H9 (cell line): ENCODE measurements at regions not wholly inside any gene's neighbourhood (a gene's known extent, or its start where the extent isn't known, plus 50 kb on each side); places are given as distances from the start of the nearest gene placed in this dataset.

Experiments used
- DNase-seq: peaks from one replicate; pipeline ENCODE4 v3.0.0-alpha.2; 2017
- H2AFZ ChIP-seq: one replicate; pipeline ENCODE4 v1.6.1; 2013; ENCODE audit warnings: mild to moderate bottlenecking, low read length, control low read depth, moderate library complexity
- H2AK5ac ChIP-seq: 2 replicates; pipeline ENCODE4 v1.6.1; 2013; ENCODE audit warnings: low read length, control low read depth, mixed read lengths; ENCODE audit not compliant: insufficient read length
- H2BK120ac ChIP-seq: one replicate; pipeline ENCODE4 v1.6.1; 2013; ENCODE audit warnings: low read depth, mild to moderate bottlenecking, low read length, control low read depth, inconsistent platforms; ENCODE audit not compliant: poor library complexity, severe bottlenecking
- H2BK12ac ChIP-seq: 2 replicates; pipeline ENCODE4 v1.6.1; 2013; ENCODE audit warnings: low read length, control low read depth, mixed read lengths, low read depth; ENCODE audit not compliant: insufficient read length
- H2BK15ac ChIP-seq: 2 replicates; pipeline ENCODE4 v1.6.1; 2013; ENCODE audit warnings: low read depth, low read length, control low read depth
- H2BK20ac ChIP-seq: one replicate; pipeline ENCODE4 v1.6.1; 2013; ENCODE audit warnings: low read depth, mild to moderate bottlenecking, low read length, control low read depth, inconsistent platforms; ENCODE audit not compliant: poor library complexity, severe bottlenecking
- H2BK5ac ChIP-seq: 2 replicates; pipeline ENCODE4 v1.6.1; 2013; ENCODE audit warnings: low read length, control low read depth, mixed read lengths; ENCODE audit not compliant: insufficient read length
- H3K14ac ChIP-seq: 2 replicates; pipeline ENCODE4 v1.6.1; 2013; ENCODE audit warnings: low read length, control low read depth; ENCODE audit not compliant: insufficient read depth
- H3K18ac ChIP-seq: 2 replicates; pipeline ENCODE4 v1.6.1; 2013; ENCODE audit warnings: low read depth, mild to moderate bottlenecking, mixed read lengths, low read length, control low read depth; ENCODE audit not compliant: insufficient read length
- H3K23ac ChIP-seq: 2 replicates; pipeline ENCODE4 v1.6.1; 2013; ENCODE audit warnings: low read length, control low read depth, mixed read lengths, low read depth; ENCODE audit not compliant: insufficient read length
- H3K23me2 ChIP-seq: 2 replicates; pipeline ENCODE4 v1.6.1; 2013; ENCODE audit warnings: low read depth, mild to moderate bottlenecking, mixed read lengths, low read length, control low read depth; ENCODE audit not compliant: insufficient read length, poor library complexity, severe bottlenecking
- H3K27ac ChIP-seq: 2 replicates; pipeline ENCODE4 v1.5.1; 2013; ENCODE audit warnings: low read length, control low read depth, mixed read lengths, low read depth; ENCODE audit not compliant: insufficient read length
- H3K27me3 ChIP-seq: 2 replicates; pipeline ENCODE4 v1.6.1; 2013; ENCODE audit warnings: low read length, control low read depth, inconsistent platforms; ENCODE audit not compliant: insufficient read depth
- H3K4ac ChIP-seq: 2 replicates; pipeline ENCODE4 v1.6.1; 2013; ENCODE audit warnings: low read depth, mild to moderate bottlenecking, control low read depth, inconsistent platforms, low read length, moderate library complexity
- H3K4me1 ChIP-seq: 2 replicates; pipeline ENCODE4 v1.6.1; 2013; ENCODE audit warnings: low read length, control low read depth, inconsistent platforms; ENCODE audit not compliant: insufficient read depth
- H3K4me2 ChIP-seq: 2 replicates; pipeline ENCODE4 v1.6.1; 2013; ENCODE audit warnings: low read length, control low read depth, mixed read lengths; ENCODE audit not compliant: insufficient read length, insufficient read depth
- H3K56ac ChIP-seq: 2 replicates; pipeline ENCODE4 v1.6.1; 2013; ENCODE audit warnings: low read depth, mild to moderate bottlenecking, mixed read lengths, low read length, control low read depth; ENCODE audit not compliant: insufficient read length
- H3K79me1 ChIP-seq: 2 replicates; pipeline ENCODE4 v1.6.1; 2013; ENCODE audit warnings: low read depth, mild to moderate bottlenecking, moderate library complexity, low read length, control low read depth, inconsistent platforms; ENCODE audit not compliant: insufficient read depth, poor library complexity, severe bottlenecking
- H3K79me2 ChIP-seq: 2 replicates; pipeline ENCODE4 v1.6.1; 2013; ENCODE audit warnings: low read length, control low read depth, inconsistent platforms; ENCODE audit not compliant: insufficient read depth
- H3K9ac ChIP-seq: 2 replicates; pipeline ENCODE4 v1.6.1; 2013; ENCODE audit warnings: low read length, control low read depth, mixed read lengths; ENCODE audit not compliant: insufficient read length; ENCODE audit errors: extremely low read depth
- H3K9me3 ChIP-seq: one replicate; pipeline ENCODE4 v1.6.1; 2013; ENCODE audit warnings: low read depth, low read length, inconsistent platforms; ENCODE audit not compliant: control insufficient read depth
- H3T11ph ChIP-seq: one replicate; pipeline ENCODE4 v1.6.1; 2013; ENCODE audit warnings: mild to moderate bottlenecking, low read length, control low read depth, inconsistent platforms
- H4K20me1 ChIP-seq: one replicate; pipeline ENCODE4 v1.6.1; 2013; ENCODE audit not compliant: control insufficient read depth, insufficient read length, insufficient read depth
- H4K5ac ChIP-seq: 2 replicates; pipeline ENCODE4 v1.6.1; 2013; ENCODE audit warnings: low read depth, mild to moderate bottlenecking, mixed read lengths, low read length, control low read depth; ENCODE audit not compliant: insufficient read length
- H4K8ac ChIP-seq: replicated peaks from 2 replicates; pipeline ENCODE4 v1.6.1; 2013; ENCODE audit warnings: low read length, control low read depth, mixed read lengths, low read depth; ENCODE audit not compliant: insufficient read length
- H4K91ac ChIP-seq: 2 replicates; pipeline ENCODE4 v1.6.1; 2013; ENCODE audit warnings: low read depth, mild to moderate bottlenecking, moderate library complexity, mixed read lengths, low read length, control low read depth; ENCODE audit not compliant: insufficient read length
- H3K27ac Mint-ChIP-seq, 3 experiments: 2 replicates in 2 of 3; 3 replicates in 1 of 3; pipeline ENCODE4 v1.8.0; 2020 to 2021; ENCODE audit warnings: mixed read lengths in 3 of 3, mild to moderate bottlenecking in 1 of 3, moderate library complexity in 1 of 3
- H3K27me3 Mint-ChIP-seq: 2 replicates; pipeline ENCODE4 v1.8.0; 2021; ENCODE audit warnings: low read depth, mild to moderate bottlenecking, moderate library complexity, mixed read lengths
- H3K36me3 Mint-ChIP-seq, 3 experiments: 2 replicates in 2 of 3; 3 replicates in 1 of 3; pipeline ENCODE4 v1.8.0; 2020 to 2021; ENCODE audit warnings: low read depth in 3 of 3, mixed read lengths in 3 of 3; ENCODE audit not compliant: insufficient read depth in 1 of 3
- H3K4me1 Mint-ChIP-seq, 2 experiments: 2 replicates each; pipeline ENCODE4 v1.8.0; 2020; ENCODE audit warnings: mixed read lengths in 2 of 2
- H3K4me3 Mint-ChIP-seq, 2 experiments: 2 replicates in 1 of 2; 3 replicates in 1 of 2; pipeline ENCODE4 v1.8.0; 2020 to 2021; ENCODE audit warnings: mild to moderate bottlenecking in 2 of 2, mixed read lengths in 2 of 2, moderate library complexity in 1 of 2
- H3K9me3 Mint-ChIP-seq, 2 experiments: 2 replicates in 1 of 2; 3 replicates in 1 of 2; pipeline ENCODE4 v1.8.0; 2020; ENCODE audit warnings: mild to moderate bottlenecking in 2 of 2, mixed read lengths in 2 of 2, moderate library complexity in 1 of 2
- CTCF ChIP-seq: fragments of 200-600 bp; sonication (generic); conservative IDR thresholded peaks from 3 replicates; pipeline ENCODE4 v1.8.0; 2021; ENCODE audit warnings: antibody characterized with exemption, mild to moderate bottlenecking
- WGBS: extraction: QIAGEN DNeasy Blood & Tissue Kit; methylation state at CpG from one replicate; pipeline ENCODE4 v1.1.7; 2013; ENCODE audit warnings: missing lambda C conversion rate, low lambda C conversion rate, mixed read lengths; ENCODE audit not compliant: insufficient read length; ENCODE audit errors: extremely low coverage; 5-methylcytosine and 5-hydroxymethylcytosine counted together

GRCh38 chr5:45101146-45101545 is 292.4 kb downstream of the MRPS30 start:
- peaks cover 9% of the 10 kb centered on the region in 2 experiments for H3K4me1 Mint-ChIP-seq

More at GRCh38 chr5:45101146-45101545, 292.4 kb downstream of the MRPS30 start:
- Histone ChIP-seq H2BK5ac (no peak overlapping the region), H2AFZ (no peak overlapping the region), H4K91ac (no peak overlapping the region), H3K14ac (no peak overlapping the region), H2BK120ac (no peak overlapping the region), H3K23me2 (no peaks in the 10 kb centered on the region), H3K9ac (no peak overlapping the region), H3K27me3 (no peaks in the 10 kb centered on the region), H2BK12ac (no peak overlapping the region), H3K23ac (no peak overlapping the region), H3K79me2 (no peaks in the 10 kb centered on the region), H3K4me2 (no peak overlapping the region), H3K9me3 (no peaks in the 10 kb centered on the region), H2BK20ac (no peak overlapping the region), H3K79me1 (no peaks in the 10 kb centered on the region), H3K27ac (no peak overlapping the region), H2BK15ac (no peak overlapping the region), H3K4me1 (peaks cover 2% of the 10 kb centered on the region), H4K8ac (no peak overlapping the region), H4K20me1 (no peaks in the 10 kb centered on the region), H2AK5ac (no peak overlapping the region), H3K56ac (no peak overlapping the region), H3T11ph (no peak overlapping the region), H3K4ac (no peak overlapping the region), H4K5ac (no peak overlapping the region), H3K18ac (no peak overlapping the region)
- DNase-seq = no peak
- Mint-ChIP-seq H3K4me3 (no peak overlapping the region), H3K36me3 (peaks cover 6 to 32% (median 18%) of the 10 kb centered on the region in 3 experiments; a peak in 6 of 7 replicates), H3K27me3 (no peaks in the 10 kb centered on the region), H3K9me3 (peaks cover 8 to 23% of the 10 kb centered on the region in 2 experiments), H3K27ac (no peak overlapping the region)
- no CpG with 5 or more reads among the region's 4 CpGs for WGBS
- TF ChIP-seq CTCF = no peak
